ENCODE measurements at regions not wholly inside any gene's neighbourhood (a gene's known extent, or its start where the extent isn't known, plus 50 kb on each side); places are given as distances from the start of the nearest gene placed in this dataset.

GRCh38 chr5:121516997-121517396 lies 334.7 kb upstream of the FTMT start:
- no peak for DNase-seq
- no peak overlapping the region for H3K4me3 ChIP-seq
- H4K20me1 ChIP-seq (ENCODE audit: insufficient read depth): no peaks in the 10 kb centered on the region
- no peaks in the 10 kb centered on the region for H3F3A ChIP-seq (ENCODE audit: insufficient read depth, low read depth)
- H3K36me3 ChIP-seq (ENCODE audit: low read depth): no peaks in the 10 kb centered on the region
- no peaks in the 10 kb centered on the region for H3K4me1 ChIP-seq (replicated peaks; ENCODE audit: insufficient read depth)
- no peak overlapping the region for H2AFZ ChIP-seq
- intact Hi-C loops (cut with micrococcal nuclease; ENCODE audit: unreplicated experiment): no loop called here
- H3K9me3 ChIP-seq (ENCODE audit: insufficient read depth, low read depth): no peaks in the 10 kb centered on the region
- ChIA-PET POLR2A (ENCODE audit: unreplicated experiment) (no interaction called here), CTCF (no interaction called here)
- H3K9me2 ChIP-seq (ENCODE audit: insufficient read depth): no peaks in the 10 kb centered on the region; the same call in 1 of the 2 replicates
- no peaks in the 10 kb centered on the region for H3K27me3 ChIP-seq (ENCODE audit: insufficient read depth, low read depth)
- BruUV-seq (replicated peaks): no TSS peak
- H3K4me2 ChIP-seq: no peak overlapping the region
- H3K27ac ChIP-seq: no peak overlapping the region
- TF ChIP-seq EZH2 (IDR thresholded peaks at IDR 0.05; ENCODE audit: low read depth): no peak
- no peak for TF ChIP-seq CTCF (conservative IDR thresholded peaks at IDR 0.05)
- no peaks in the 10 kb centered on the region for H3K79me2 ChIP-seq (ENCODE audit: low read depth)

- intact Hi-C loops (cut with micrococcal nuclease; ENCODE audit: unreplicated experiment): no loop called here
- Histone ChIP-seq H3K79me2 (ENCODE audit: low read depth) (no peaks in the 10 kb centered on the region), H3K27ac (no peak overlapping the region), H3F3A (ENCODE audit: insufficient read depth, low read depth) (no peaks in the 10 kb centered on the region), H3K4me1 (replicated peaks; ENCODE audit: insufficient read depth) (no peaks in the 10 kb centered on the region), H2AFZ (no peak overlapping the region), H3K27me3 (ENCODE audit: insufficient read depth, low read depth) (no peaks in the 10 kb centered on the region), H3K36me3 (ENCODE audit: low read depth) (no peaks in the 10 kb centered on the region), H4K20me1 (ENCODE audit: insufficient read depth) (no peaks in the 10 kb centered on the region), H3K9me3 (ENCODE audit: insufficient read depth, low read depth) (no peaks in the 10 kb centered on the region; the same call in 1 of the 2 replicates), H3K4me3 (no peak overlapping the region), H3K4me2 (no peak overlapping the region), H3K9me2 (ENCODE audit: insufficient read depth) (no peaks in the 10 kb centered on the region)
- ChIA-PET CTCF (no interaction called here), POLR2A (ENCODE audit: unreplicated experiment) (no interaction called here)
- no peak for TF ChIP-seq EZH2 (IDR thresholded peaks at IDR 0.05; ENCODE audit: low read depth)
- no peak for TF ChIP-seq CTCF (conservative IDR thresholded peaks at IDR 0.05)
- no peak for DNase-seq
- no TSS peak for BruUV-seq (replicated peaks)
Measured at GRCh38 chr5:121525706-121526105, 326.0 kb upstream of the FTMT start.

DNA sequence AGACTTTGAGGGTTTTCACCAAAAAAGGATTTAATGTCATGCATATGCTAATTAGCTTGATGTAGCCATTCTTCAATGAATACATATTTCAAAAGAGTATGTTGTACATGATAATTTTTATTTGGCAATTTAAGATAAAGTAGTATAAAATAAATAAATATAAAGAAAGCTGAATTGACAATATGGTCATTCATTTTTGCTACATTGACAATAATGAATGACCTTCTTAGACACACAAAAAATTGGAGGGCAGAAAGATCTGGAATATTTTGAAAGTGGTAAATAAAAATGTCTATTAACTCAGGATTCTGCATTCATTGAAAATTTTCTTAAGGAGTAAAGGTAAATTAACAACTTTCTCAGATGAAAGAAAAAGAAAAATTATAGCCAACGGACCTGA lies 324.8 kb upstream of the FTMT start:
- H3K79me2 ChIP-seq (ENCODE audit: low read depth): no peaks in the 10 kb centered on the region
- POLR2A ChIA-PET (ENCODE audit: unreplicated experiment): no interaction called here
- no peaks in the 10 kb centered on the region for H3K4me1 ChIP-seq (replicated peaks; ENCODE audit: insufficient read depth)
- no peak overlapping the region for H3K27ac ChIP-seq
- intact Hi-C loops (cut with micrococcal nuclease; ENCODE audit: unreplicated experiment): no loop called here
- H3K9me3 ChIP-seq (ENCODE audit: insufficient read depth, low read depth): no peaks in the 10 kb centered on the region; the same call in 1 of the 2 replicates
- no peak overlapping the region for H3K4me2 ChIP-seq
- H3F3A ChIP-seq (ENCODE audit: insufficient read depth, low read depth): no peaks in the 10 kb centered on the region
- no peaks in the 10 kb centered on the region for H4K20me1 ChIP-seq (ENCODE audit: insufficient read depth)
- no peak overlapping the region for H2AFZ ChIP-seq
- no peaks in the 10 kb centered on the region for H3K9me2 ChIP-seq (ENCODE audit: insufficient read depth)
- no peak for DNase-seq
- no peaks in the 10 kb centered on the region for H3K27me3 ChIP-seq (ENCODE audit: insufficient read depth, low read depth)
- H3K4me3 ChIP-seq: no peak overlapping the region
- no peaks in the 10 kb centered on the region for H3K36me3 ChIP-seq (ENCODE audit: low read depth)
- CTCF ChIA-PET: no interaction called here
- no peak for TF ChIP-seq CTCF (conservative IDR thresholded peaks at IDR 0.05)
- TF ChIP-seq EZH2 (IDR thresholded peaks at IDR 0.05; ENCODE audit: low read depth): no peak
- BruUV-seq (replicated peaks): no TSS peak
